H1 (cell line): ENCODE measurements at regions not wholly inside any gene's neighbourhood (a gene's known extent, or its start where the extent isn't known, plus 50 kb on each side); places are given as distances from the start of the nearest gene placed in this dataset.

Source experiments
- CTCF ChIA-PET: fragments of 300-600 bp; sonication (Branson Sonifier 250); formaldehyde crosslinking; loops from one replicate; lab custom pipeline; 2021; ENCODE audit not compliant: partially characterized antibody; lab: Charles Lee
- POLR2A ChIA-PET: fragments of 300-600 bp; sonication (Branson Sonifier 250); formaldehyde crosslinking; loops from one replicate; lab custom pipeline; 2021; ENCODE audit warnings: inconsistent platforms; ENCODE audit not compliant: partially characterized antibody; lab: Charles Lee
- DNase-seq, 2 experiments: peaks; one replicate each; pipeline versions ENCODE4 v3.0.0 to v3.0.0-alpha.2; 2010 to 2022; ENCODE audit warnings: low spot score in 2 of 2, low read depth in 1 of 2, mixed read lengths in 1 of 2
- FAIRE-seq: peaks from 2 replicates; lab custom pipeline; 2011; peaks lifted over from hg19 to GRCh38; lab: Jason Lieb, UNC
- H2AFZ ChIP-seq: 2 replicates; pipeline ENCODE4 v1.8.1; 2012; ENCODE audit warnings: low read length, inconsistent platforms
- H2AK5ac ChIP-seq: 2 replicates; pipeline ENCODE4 v1.6.1; 2013; ENCODE audit warnings: low read depth, low read length
- H2BK120ac ChIP-seq: replicated peaks from 2 replicates; pipeline ENCODE3; 2013; ENCODE audit warnings: low read depth, low read length, inconsistent platforms
- H2BK12ac ChIP-seq: 2 replicates; pipeline ENCODE4 v1.6.1; 2013; ENCODE audit warnings: low read depth, low read length
- H2BK15ac ChIP-seq: 2 replicates; pipeline ENCODE4 v1.6.1; 2013; ENCODE audit warnings: low read length
- H2BK20ac ChIP-seq: 2 replicates; pipeline ENCODE4 v1.6.1; 2013; ENCODE audit warnings: low read length
- H2BK5ac ChIP-seq: 2 replicates; pipeline ENCODE4 v1.6.1; 2013; ENCODE audit warnings: low read depth, low read length
- H3K14ac ChIP-seq: 2 replicates; pipeline ENCODE4 v1.6.1; 2013; ENCODE audit warnings: inconsistent platforms; ENCODE audit not compliant: insufficient read length
- H3K18ac ChIP-seq: 2 replicates; pipeline ENCODE4 v1.6.1; 2013; ENCODE audit warnings: low read length; ENCODE audit errors: extremely low read depth
- H3K23ac ChIP-seq: 2 replicates; pipeline ENCODE4 v1.6.1; 2013; ENCODE audit warnings: inconsistent platforms; ENCODE audit not compliant: insufficient read length
- H3K23me2 ChIP-seq: 2 replicates; pipeline ENCODE4 v1.6.1; 2013; ENCODE audit warnings: low read depth, low read length
- H3K27ac ChIP-seq: 2 replicates; pipeline ENCODE4 v1.6.1; 2011; ENCODE audit warnings: low read depth, low read length, inconsistent platforms
- H3K27me3 ChIP-seq, 4 experiments: replicated peaks in 1 of 4; 1 replicate in 1 of 4; 2 replicates in 3 of 4; pipeline versions ENCODE4 v1.6.1 to v1.8.1; 2011 to 2013; ENCODE audit warnings: low read length in 3 of 4, mild to moderate bottlenecking in 3 of 4, inconsistent platforms in 2 of 4, mixed read lengths in 2 of 4, moderate library complexity in 1 of 4; ENCODE audit not compliant: control insufficient read depth in 3 of 4, insufficient read depth in 3 of 4; ENCODE audit errors: extremely low read depth in 1 of 4
- H3K36me3 ChIP-seq, 4 experiments: 2 replicates each; pipeline versions ENCODE4 v1.6.1 to v1.8.1; 2011 to 2013; ENCODE audit warnings: mild to moderate bottlenecking in 4 of 4, low read length in 3 of 4, moderate library complexity in 2 of 4, control low read depth in 1 of 4, inconsistent platforms in 1 of 4; ENCODE audit not compliant: insufficient read depth in 4 of 4, control insufficient read depth in 2 of 4
- H3K4ac ChIP-seq: replicated peaks from 2 replicates; pipeline ENCODE3; 2013; ENCODE audit warnings: low read length, low read depth, mixed read lengths, inconsistent platforms; ENCODE audit not compliant: insufficient read length
- H3K4me1 ChIP-seq, 4 experiments: replicated peaks in 1 of 4; 1 replicate in 1 of 4; 2 replicates in 3 of 4; pipeline versions ENCODE4 v1.6.1 to v1.8.1; 2011 to 2013; ENCODE audit warnings: low read length in 3 of 4, inconsistent platforms in 2 of 4, mixed read lengths in 1 of 4; ENCODE audit not compliant: insufficient read depth in 4 of 4, control insufficient read depth in 3 of 4
- H3K4me2 ChIP-seq, 2 experiments: 2 replicates each; pipeline versions ENCODE4 v1.6.1 to v1.8.1; 2011 to 2013; ENCODE audit warnings: low read depth in 2 of 2, low read length in 2 of 2, control low read depth in 1 of 2, inconsistent platforms in 1 of 2, mild to moderate bottlenecking in 1 of 2; ENCODE audit not compliant: insufficient read depth in 1 of 2
- H3K4me3 ChIP-seq, 4 experiments: fragments of 200-600, 300-600 bp in 1 of 4; sonication (generic), shearing (Covaris generic), sonication (Bioruptor Twin) in 1 of 4; 2 replicates each; pipeline versions ENCODE4 v1.5.1 to v1.8.1; 2011 to 2016; ENCODE audit warnings: low read length in 4 of 4, low read depth in 3 of 4, control low read depth in 2 of 4, inconsistent platforms in 2 of 4, mild to moderate bottlenecking in 2 of 4, mixed read lengths in 1 of 4, moderate library complexity in 1 of 4; ENCODE audit not compliant: insufficient read depth in 2 of 4; ENCODE audit errors: extremely low read depth in 1 of 4
- H3K56ac ChIP-seq: replicated peaks from 2 replicates; pipeline ENCODE3; 2013; ENCODE audit warnings: low read depth, mild to moderate bottlenecking, mixed read lengths, low read length, inconsistent platforms; ENCODE audit not compliant: insufficient read length
- H3K79me1 ChIP-seq: 2 replicates; pipeline ENCODE4 v1.6.1; 2013; ENCODE audit warnings: low read depth, low read length, control low read depth
- H3K79me2 ChIP-seq, 2 experiments: 2 replicates each; pipeline versions ENCODE4 v1.6.1 to v1.8.1; 2012 to 2013; ENCODE audit warnings: low read length in 2 of 2, mild to moderate bottlenecking in 2 of 2, inconsistent platforms in 1 of 2; ENCODE audit not compliant: insufficient read depth in 2 of 2, control insufficient read depth in 1 of 2
- H3K9ac ChIP-seq, 4 experiments: replicated peaks in 1 of 4; 1 replicate in 1 of 4; 2 replicates in 3 of 4; pipeline versions ENCODE4 v1.6.1 to v1.8.1; 2011 to 2013; ENCODE audit warnings: low read depth in 3 of 4, low read length in 3 of 4, control low read depth in 2 of 4, mild to moderate bottlenecking in 2 of 4, moderate library complexity in 2 of 4, inconsistent platforms in 1 of 4; ENCODE audit errors: extremely low read depth in 1 of 4
- H3K9me3 ChIP-seq, 2 experiments: 2 replicates each; pipeline versions ENCODE4 v1.6.1 to v1.8.1; 2012 to 2013; ENCODE audit warnings: mild to moderate bottlenecking in 2 of 2, moderate library complexity in 2 of 2, control low read depth in 1 of 2, inconsistent platforms in 1 of 2, low read depth in 1 of 2, low read length in 1 of 2, mixed read lengths in 1 of 2; ENCODE audit not compliant: insufficient read depth in 2 of 2
- H4K20me1 ChIP-seq, 2 experiments: replicated peaks in 1 of 2; 2 replicates each; pipeline versions ENCODE3 to v1.8.1; 2011 to 2013; ENCODE audit warnings: inconsistent platforms in 2 of 2, low read length in 2 of 2, mild to moderate bottlenecking in 1 of 2; ENCODE audit not compliant: insufficient read depth in 2 of 2, control insufficient read depth in 1 of 2
- H4K5ac ChIP-seq: 2 replicates; pipeline ENCODE4 v1.6.1; 2013; ENCODE audit warnings: low read length, low read depth, mixed read lengths, inconsistent platforms; ENCODE audit not compliant: insufficient read length
- H4K8ac ChIP-seq: 2 replicates; pipeline ENCODE4 v1.8.0; 2013; ENCODE audit warnings: mild to moderate bottlenecking, moderate library complexity, low read length, inconsistent platforms; ENCODE audit not compliant: insufficient read depth; ENCODE audit errors: extremely low read depth
- H4K91ac ChIP-seq: replicated peaks from 2 replicates; pipeline ENCODE3; 2013; ENCODE audit warnings: low read length, mixed read lengths, inconsistent platforms; ENCODE audit not compliant: insufficient read length
- POU5F1 ChIP-seq: IDR thresholded peaks from 2 replicates; pipeline ENCODE4 v1.6.1; 2011; ENCODE audit warnings: low read depth, mild to moderate bottlenecking, low read length, moderate library complexity
- WGBS, 2 experiments: shearing (Covaris generic) in 1 of 2; methylation state at CpG; one replicate each; pipeline versions ENCODE4 v1.1.6 to v1.1.7; 2013 to 2015; ENCODE audit warnings: low lambda C conversion rate in 2 of 2, mixed read lengths in 2 of 2, inconsistent platforms in 1 of 2, low coverage in 1 of 2, missing lambda C conversion rate in 1 of 2; ENCODE audit not compliant: insufficient replicate concordance in 2 of 2, insufficient coverage in 1 of 2, insufficient read length in 1 of 2; ENCODE audit errors: extremely low coverage in 1 of 2, missing lambda C conversion rate in 1 of 2; 5-methylcytosine and 5-hydroxymethylcytosine counted together

DNA sequence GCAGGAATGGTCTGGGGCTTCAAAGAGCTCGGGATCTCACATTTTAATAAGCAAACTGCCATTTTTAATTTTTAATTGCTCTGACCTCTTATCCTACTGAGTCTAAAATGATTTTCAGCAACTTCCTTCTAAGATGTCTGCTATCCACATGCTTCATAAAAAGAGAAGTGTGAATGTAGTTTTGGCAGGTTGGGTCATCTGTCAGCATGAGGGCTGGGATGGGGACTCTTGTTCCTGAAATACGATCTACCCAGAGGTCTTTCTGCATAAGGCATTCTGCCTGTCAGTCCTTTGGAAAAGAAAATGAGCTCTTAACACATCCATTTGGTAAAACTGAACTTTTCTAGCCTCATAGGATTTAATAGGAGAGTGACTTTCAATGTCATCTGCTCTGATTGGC is 252.8 kb upstream of the APCDD1 start:
- H3K9me3 ChIP-seq, result no peaks in the 10 kb centered on the region
- no peak overlapping the region for H3K56ac ChIP-seq
- no peak for DNase-seq
- no peak overlapping the region for H2AFZ ChIP-seq
- H3K18ac ChIP-seq, result no peak overlapping the region
- H2BK120ac ChIP-seq, result no peak overlapping the region
- 85% methylated on average over 2 of the region's 2 CpGs; no CpG with 5 or more reads in 1 of the 2 experiments for WGBS, 2 experiments
- no peaks in the 10 kb centered on the region for H3K79me1 ChIP-seq
- no peak overlapping the region for H4K5ac ChIP-seq
- no peaks in the 10 kb centered on the region for H4K20me1 ChIP-seq
- no peak overlapping the region for H2BK5ac ChIP-seq
- no peaks in the 10 kb centered on the region for H3K79me2 ChIP-seq
- no peak overlapping the region for H2BK12ac ChIP-seq
- no peak overlapping the region for H3K4me3 ChIP-seq
- no peak for TF ChIP-seq POU5F1
- no peak overlapping the region for H4K8ac ChIP-seq
- H3K23me2 ChIP-seq, result no peaks in the 10 kb centered on the region
- H3K27ac ChIP-seq, result no peak overlapping the region
- H3K4me1 ChIP-seq, result peaks cover 0 to 10% (median 4%) of the 10 kb centered on the region in 4 experiments; a peak in 5 of 7 replicates
- H3K36me3 ChIP-seq, result no peaks in the 10 kb centered on the region
- no peak overlapping the region for H2AK5ac ChIP-seq
- no peak overlapping the region for H3K23ac ChIP-seq
- FAIRE-seq, result no peak
- POLR2A ChIA-PET, result no interaction called here
- no peak overlapping the region for H3K14ac ChIP-seq
- H3K27me3 ChIP-seq, result no peaks in the 10 kb centered on the region
- CTCF ChIA-PET, result interaction anchor here (1.1 kb wide), 1 partner anchor 16 kb away, joined by 3 read pairs; no protein-coding TSS in a partner anchor
- no peak overlapping the region for H4K91ac ChIP-seq
- no peak overlapping the region for H3K9ac ChIP-seq
- H2BK15ac ChIP-seq, result no peak overlapping the region
- H3K4me2 ChIP-seq, result no peak overlapping the region
- H3K4ac ChIP-seq, result no peak overlapping the region
- H2BK20ac ChIP-seq, result no peak overlapping the region
